HG03095 (cell line): ENCODE measurements at regions not wholly inside any gene's neighbourhood (a gene's known extent, or its start where the extent isn't known, plus 50 kb on each side); places are given as distances from the start of the nearest gene placed in this dataset.

Source experiments
- ATAC-seq: cut with Tn5 transposase; IDR thresholded peaks from one replicate; pipeline ENCODE4 v1.9.1; 2021; ENCODE audit warnings: moderate library complexity; ENCODE audit not compliant: unreplicated experiment

GRCh38 chr7:17633067-17633466 is 307.2 kb downstream of the SNX13 start:
- no peak for ATAC-seq

- no peak for ATAC-seq
Measured at GRCh38 chr7:17638727-17639126, 301.6 kb downstream of the SNX13 start.

GRCh38 chr7:17640730-17641377 is 299.4 kb downstream of the SNX13 start:
- ATAC-seq = peak; percentile 77

GRCh38 chr7:17645500-17645899 is 294.8 kb downstream of the SNX13 start:
- no peak for ATAC-seq

GRCh38 chr7:17646253-17646956 is 293.9 kb downstream of the SNX13 start:
- ATAC-seq = no peak

GRCh38 chr7:17651341-17651740 is 289.0 kb downstream of the SNX13 start:
- ATAC-seq = no peak

- ATAC-seq = no peak
Measured at GRCh38 chr7:17651863-17652385, 288.4 kb downstream of the SNX13 start.

GRCh38 chr7:17654940-17655339 is 285.4 kb downstream of the SNX13 start:
- no peak for ATAC-seq

GRCh38 chr7:17659126-17659525 is 281.2 kb downstream of the SNX13 start:
- no peak for ATAC-seq

GRCh38 chr7:17660116-17660515 is 280.2 kb downstream of the SNX13 start:
- ATAC-seq = no peak

- no peak for ATAC-seq
Measured at GRCh38 chr7:17661982-17662585, 278.2 kb downstream of the SNX13 start.

GRCh38 chr7:17663061-17663675 is 277.1 kb downstream of the SNX13 start:
- ATAC-seq = no peak

GRCh38 chr7:17665029-17665428 is 275.3 kb downstream of the SNX13 start:
- ATAC-seq = no peak

- ATAC-seq = no peak
Measured at GRCh38 chr7:17668122-17668521, 272.2 kb downstream of the SNX13 start.

- ATAC-seq = no peak
Measured at GRCh38 chr7:17669204-17669603, 271.1 kb downstream of the SNX13 start.

GRCh38 chr7:17671956-17672355 is 268.3 kb downstream of the SNX13 start:
- ATAC-seq = no peak

GRCh38 chr7:17672783-17673182 is 267.5 kb downstream of the SNX13 start:
- no peak for ATAC-seq

- ATAC-seq = no peak
Measured at GRCh38 chr7:17674166-17674942, 265.9 kb downstream of the SNX13 start.

- ATAC-seq = no peak
Measured at GRCh38 chr7:17674943-17675608, 265.2 kb downstream of the SNX13 start.

- no peak for ATAC-seq
Measured at GRCh38 chr7:17677408-17677807, 262.9 kb downstream of the SNX13 start.
